ENCODE measurements at regions not wholly inside any gene's neighbourhood (a gene's known extent, or its start where the extent isn't known, plus 50 kb on each side); places are given as distances from the start of the nearest gene placed in this dataset.

DNA sequence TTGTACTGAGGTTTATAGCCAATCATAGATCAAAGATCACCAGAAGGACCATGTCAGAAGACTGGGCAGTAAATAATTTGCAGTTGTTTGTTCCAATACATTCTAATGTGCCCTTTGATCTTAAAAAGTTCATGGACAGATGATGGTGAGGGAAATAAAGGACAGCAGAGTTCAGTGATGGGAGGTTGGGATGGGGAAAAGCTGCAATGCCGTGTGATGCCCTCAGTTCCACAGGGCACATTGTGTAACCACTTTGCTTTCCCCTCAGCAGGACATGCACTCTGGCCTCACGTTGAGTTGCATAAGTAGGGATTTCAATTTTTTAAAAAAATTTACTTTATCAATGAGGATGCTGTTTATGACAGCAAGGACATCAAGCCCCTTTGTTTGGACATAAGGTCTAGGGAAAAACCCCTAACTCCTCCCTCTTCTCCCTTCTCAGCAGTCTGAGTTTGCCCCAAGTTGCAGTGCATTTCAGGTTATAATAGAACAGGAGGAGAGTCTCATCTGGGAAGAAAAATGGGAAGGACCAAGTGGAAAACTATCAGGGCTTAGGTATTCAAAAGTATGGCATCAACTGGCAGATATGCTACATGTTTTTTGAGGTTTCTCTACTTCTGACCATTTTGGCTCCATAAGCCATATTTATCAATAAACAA lies 83.1 kb upstream of the TMED7 start (continued):
- TF ChIP-seq, protein P1, sequence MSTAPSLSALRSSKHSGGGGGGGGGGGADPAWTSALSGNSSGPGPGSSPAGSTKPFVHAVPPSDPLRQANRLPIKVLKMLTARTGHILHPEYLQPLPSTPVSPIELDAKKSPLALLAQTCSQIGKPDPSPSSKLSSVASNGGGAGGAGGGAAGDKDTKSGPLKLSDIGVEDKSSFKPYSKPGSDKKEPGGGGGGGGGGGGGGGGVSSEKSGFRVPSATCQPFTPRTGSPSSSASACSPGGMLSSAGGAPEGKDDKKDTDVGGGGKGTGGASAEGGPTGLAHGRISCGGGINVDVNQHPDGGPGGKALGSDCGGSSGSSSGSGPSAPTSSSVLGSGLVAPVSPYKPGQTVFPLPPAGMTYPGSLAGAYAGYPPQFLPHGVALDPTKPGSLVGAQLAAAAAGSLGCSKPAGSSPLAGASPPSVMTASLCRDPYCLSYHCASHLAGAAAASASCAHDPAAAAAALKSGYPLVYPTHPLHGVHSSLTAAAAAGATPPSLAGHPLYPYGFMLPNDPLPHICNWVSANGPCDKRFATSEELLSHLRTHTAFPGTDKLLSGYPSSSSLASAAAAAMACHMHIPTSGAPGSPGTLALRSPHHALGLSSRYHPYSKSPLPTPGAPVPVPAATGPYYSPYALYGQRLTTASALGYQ (CRISPR knock-in tag; IDR thresholded peaks at IDR 0.05): no peak
- TF ChIP-seq BHLHE40 (IDR thresholded peaks at IDR 0.05; ENCODE audit: low read length) (peak; percentile 51; the same call in 1 of the 2 replicates), ZNF879 (CRISPR knock-in tag; IDR thresholded peaks at IDR 0.05) (no peak), BORCS8-MEF2B (CRISPR knock-in tag; IDR thresholded peaks at IDR 0.05) (no peak), MED1 (CRISPR knock-in tag; IDR thresholded peaks at IDR 0.05) (0 out of 2 replicates have a peak, but pooled peaks have one; percentile 15), EED (CRISPR knock-in tag; IDR thresholded peaks at IDR 0.05) (no peak), ZNF446 (CRISPR knock-in tag; IDR thresholded peaks at IDR 0.05) (no peak), SAP130 (CRISPR knock-in tag; IDR thresholded peaks at IDR 0.05; ENCODE audit: low read depth) (no peak), JUN (CRISPR knock-in tag; IDR thresholded peaks at IDR 0.05) (no peak), HNRNPK (IDR thresholded peaks at IDR 0.05; ENCODE audit: low read depth, low read length, poor library complexity, severe bottlenecking) (no peak), TRIM24 (CRISPR knock-in tag; IDR thresholded peaks at IDR 0.05) (0 out of 2 replicates have a peak, but pooled peaks have one; percentile 39), ZNF83 (CRISPR knock-in tag; IDR thresholded peaks at IDR 0.05; ENCODE audit: borderline replicate concordance) (no peak), RBM39 (IDR thresholded peaks at IDR 0.05; ENCODE audit: low read depth, low read length, poor library complexity, severe bottlenecking) (no peak), RFX1 (IDR thresholded peaks at IDR 0.05) (no peak), NFIB (CRISPR knock-in tag; IDR thresholded peaks at IDR 0.05; ENCODE audit: borderline replicate concordance) (no peak), CBX1 (IDR thresholded peaks at IDR 0.05; ENCODE audit: low read depth) (no peak), ZNF549 (CRISPR knock-in tag; IDR thresholded peaks at IDR 0.05) (no peak), ZBTB8A (CRISPR knock-in tag; IDR thresholded peaks at IDR 0.05; ENCODE audit: borderline replicate concordance, low read depth) (no peak), RARA (CRISPR knock-in tag; IDR thresholded peaks at IDR 0.05) (peak; percentile 66)
- TF ChIP-seq, protein P2, sequence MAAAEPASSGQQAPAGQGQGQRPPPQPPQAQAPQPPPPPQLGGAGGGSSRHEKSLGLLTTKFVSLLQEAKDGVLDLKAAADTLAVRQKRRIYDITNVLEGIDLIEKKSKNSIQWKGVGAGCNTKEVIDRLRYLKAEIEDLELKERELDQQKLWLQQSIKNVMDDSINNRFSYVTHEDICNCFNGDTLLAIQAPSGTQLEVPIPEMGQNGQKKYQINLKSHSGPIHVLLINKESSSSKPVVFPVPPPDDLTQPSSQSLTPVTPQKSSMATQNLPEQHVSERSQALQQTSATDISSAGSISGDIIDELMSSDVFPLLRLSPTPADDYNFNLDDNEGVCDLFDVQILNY (CRISPR knock-in tag; conservative IDR thresholded peaks at IDR 0.05): no peak
- TF ChIP-seq, protein P3, sequence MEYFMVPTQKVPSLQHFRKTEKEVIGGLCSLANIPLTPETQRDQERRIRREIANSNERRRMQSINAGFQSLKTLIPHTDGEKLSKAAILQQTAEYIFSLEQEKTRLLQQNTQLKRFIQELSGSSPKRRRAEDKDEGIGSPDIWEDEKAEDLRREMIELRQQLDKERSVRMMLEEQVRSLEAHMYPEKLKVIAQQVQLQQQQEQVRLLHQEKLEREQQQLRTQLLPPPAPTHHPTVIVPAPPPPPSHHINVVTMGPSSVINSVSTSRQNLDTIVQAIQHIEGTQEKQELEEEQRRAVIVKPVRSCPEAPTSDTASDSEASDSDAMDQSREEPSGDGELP (IDR thresholded peaks at IDR 0.05; ENCODE audit: borderline replicate concordance, low read depth): no peak
- TF ChIP-seq, protein P4, sequence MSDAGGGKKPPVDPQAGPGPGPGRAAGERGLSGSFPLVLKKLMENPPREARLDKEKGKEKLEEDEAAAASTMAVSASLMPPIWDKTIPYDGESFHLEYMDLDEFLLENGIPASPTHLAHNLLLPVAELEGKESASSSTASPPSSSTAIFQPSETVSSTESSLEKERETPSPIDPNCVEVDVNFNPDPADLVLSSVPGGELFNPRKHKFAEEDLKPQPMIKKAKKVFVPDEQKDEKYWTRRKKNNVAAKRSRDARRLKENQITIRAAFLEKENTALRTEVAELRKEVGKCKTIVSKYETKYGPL (CRISPR knock-in tag; IDR thresholded peaks at IDR 0.05): peak; percentile 55; the same call in 1 of the 2 replicates
- TF ChIP-seq, protein P5, sequence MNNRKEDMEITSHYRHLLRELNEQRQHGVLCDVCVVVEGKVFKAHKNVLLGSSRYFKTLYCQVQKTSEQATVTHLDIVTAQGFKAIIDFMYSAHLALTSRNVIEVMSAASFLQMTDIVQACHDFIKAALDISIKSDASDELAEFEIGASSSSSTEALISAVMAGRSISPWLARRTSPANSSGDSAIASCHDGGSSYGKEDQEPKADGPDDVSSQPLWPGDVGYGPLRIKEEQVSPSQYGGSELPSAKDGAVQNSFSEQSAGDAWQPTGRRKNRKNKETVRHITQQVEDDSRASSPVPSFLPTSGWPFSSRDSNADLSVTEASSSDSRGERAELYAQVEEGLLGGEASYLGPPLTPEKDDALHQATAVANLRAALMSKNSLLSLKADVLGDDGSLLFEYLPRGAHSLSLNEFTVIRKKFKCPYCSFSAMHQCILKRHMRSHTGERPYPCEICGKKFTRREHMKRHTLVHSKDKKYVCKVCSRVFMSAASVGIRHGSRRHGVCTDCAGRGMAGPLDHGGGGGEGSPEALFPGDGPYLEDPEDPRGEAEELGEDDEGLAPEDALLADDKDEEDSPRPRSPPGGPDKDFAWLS (CRISPR knock-in tag; IDR thresholded peaks at IDR 0.05; ENCODE audit: borderline replicate concordance): no peak
- TF ChIP-seq, protein P6, sequence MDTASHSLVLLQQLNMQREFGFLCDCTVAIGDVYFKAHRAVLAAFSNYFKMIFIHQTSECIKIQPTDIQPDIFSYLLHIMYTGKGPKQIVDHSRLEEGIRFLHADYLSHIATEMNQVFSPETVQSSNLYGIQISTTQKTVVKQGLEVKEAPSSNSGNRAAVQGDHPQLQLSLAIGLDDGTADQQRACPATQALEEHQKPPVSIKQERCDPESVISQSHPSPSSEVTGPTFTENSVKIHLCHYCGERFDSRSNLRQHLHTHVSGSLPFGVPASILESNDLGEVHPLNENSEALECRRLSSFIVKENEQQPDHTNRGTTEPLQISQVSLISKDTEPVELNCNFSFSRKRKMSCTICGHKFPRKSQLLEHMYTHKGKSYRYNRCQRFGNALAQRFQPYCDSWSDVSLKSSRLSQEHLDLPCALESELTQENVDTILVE (CRISPR knock-in tag; IDR thresholded peaks at IDR 0.05): no peak

Measured in HepG2 (cell line).